Caco-2 (cell line): ENCODE measurements at regions not wholly inside any gene's neighbourhood (a gene's known extent, or its start where the extent isn't known, plus 50 kb on each side); places are given as distances from the start of the nearest gene placed in this dataset.

Source experiments
- BruUV-seq: library from RNA; stranded (reverse); fragments of 400-500 nt; replicated peaks from 2 replicates; lab custom pipeline; 2021; lab: Mats Ljungman, UMichigan
- CTCF ChIA-PET: fragments of 300-600 bp; sonication (Branson Sonifier 250); formaldehyde crosslinking; loops from one replicate; lab custom pipeline; 2022; ENCODE audit warnings: antibody characterized with exemption; lab: Charles Lee
- POLR2A ChIA-PET: fragments of 300-600 bp; sonication (Branson Sonifier 250); formaldehyde crosslinking; loops from one replicate; lab custom pipeline; 2022; ENCODE audit warnings: antibody characterized with exemption; lab: Charles Lee
- DNase-seq, 2 experiments: peaks; one replicate each; pipeline versions ENCODE4 v3.0.0 to v3.0.0-alpha.2; 2020 to 2022
- H3K27me3 ChIP-seq: replicated peaks from 2 replicates; pipeline ENCODE4 v1.6.0; 2011; ENCODE audit warnings: low read length; ENCODE audit not compliant: control insufficient read depth, insufficient read depth
- H3K36me3 ChIP-seq: 2 replicates; pipeline ENCODE4 v1.5.1; 2011; ENCODE audit warnings: low read length; ENCODE audit not compliant: control insufficient read depth, insufficient read depth
- H3K4me1 ChIP-seq: fragments of 250-450 bp; sonication (Bioruptor Pico); 2 replicates; pipeline ENCODE4 v1.5.1; 2020; ENCODE audit warnings: mild to moderate bottlenecking
- H3K4me3 ChIP-seq: 2 replicates; pipeline ENCODE4 v1.5.1; 2011; ENCODE audit warnings: low read depth, mild to moderate bottlenecking, control low read depth, low read length
- H3K9me3 ChIP-seq: fragments of 250-450 bp; sonication (Bioruptor Pico); 2 replicates; pipeline ENCODE4 v1.5.1; 2020; ENCODE audit warnings: mild to moderate bottlenecking, moderate library complexity
- H3K27ac Mint-ChIP-seq: one replicate; pipeline ENCODE4 v1.8.0; 2022; ENCODE audit warnings: mixed read lengths; ENCODE audit not compliant: unreplicated experiment
- H3K27me3 Mint-ChIP-seq: one replicate; pipeline ENCODE4 v1.8.0; 2022; ENCODE audit warnings: mixed read lengths; ENCODE audit not compliant: insufficient read depth, unreplicated experiment
- H3K36me3 Mint-ChIP-seq: one replicate; pipeline ENCODE4 v1.8.0; 2022; ENCODE audit warnings: mild to moderate bottlenecking, mixed read lengths; ENCODE audit not compliant: insufficient read depth, unreplicated experiment
- H3K4me1 Mint-ChIP-seq: one replicate; pipeline ENCODE4 v1.8.0; 2022; ENCODE audit warnings: low read depth, mixed read lengths; ENCODE audit not compliant: unreplicated experiment
- H3K4me3 Mint-ChIP-seq: one replicate; pipeline ENCODE4 v1.8.0; 2022; ENCODE audit warnings: mild to moderate bottlenecking, moderate library complexity, mixed read lengths; ENCODE audit not compliant: unreplicated experiment
- H3K9me3 Mint-ChIP-seq: one replicate; pipeline ENCODE4 v1.8.0; 2022; ENCODE audit warnings: mixed read lengths; ENCODE audit not compliant: unreplicated experiment
- intact Hi-C: fragments of 100-400 bp; cut with micrococcal nuclease; formaldehyde crosslinking; loops from one replicate; pipeline ENCODE4 v1.10.0; 2022; ENCODE audit not compliant: unreplicated experiment
- TF ChIP-seq, protein P1 (sequence below), 2 experiments: fragments of 200-600 bp in 1 of 2; IDR thresholded peaks; 1 replicate in 1 of 2; 2 replicates in 1 of 2; pipeline versions ENCODE4 v1.5.1 to v1.8.0; 2011 to 2022; ENCODE audit warnings: antibody characterized with exemption in 1 of 2, control low read depth in 1 of 2, inconsistent platforms in 1 of 2, low read depth in 1 of 2, low read length in 1 of 2, mild to moderate bottlenecking in 1 of 2, moderate library complexity in 1 of 2; ENCODE audit not compliant: insufficient read depth in 1 of 2, severe bottlenecking in 1 of 2, unreplicated experiment in 1 of 2

- no peaks in the 10 kb centered on the region for H3K9me3 Mint-ChIP-seq
- no TSS peak for BruUV-seq
- Histone ChIP-seq H3K9me3 (no peaks in the 10 kb centered on the region), H3K27me3 (no peaks in the 10 kb centered on the region), H3K4me3 (no peak overlapping the region), H3K36me3 (no peaks in the 10 kb centered on the region), H3K4me1 (no peaks in the 10 kb centered on the region)
- DNase-seq, result no peak
- no peaks in the 10 kb centered on the region for H3K36me3 Mint-ChIP-seq
- no peaks in the 10 kb centered on the region for H3K27me3 Mint-ChIP-seq
- intact Hi-C loops, result no loop called here
- no peak overlapping the region for H3K4me3 Mint-ChIP-seq
- POLR2A ChIA-PET, result no interaction called here
- TF ChIP-seq, protein P1, sequence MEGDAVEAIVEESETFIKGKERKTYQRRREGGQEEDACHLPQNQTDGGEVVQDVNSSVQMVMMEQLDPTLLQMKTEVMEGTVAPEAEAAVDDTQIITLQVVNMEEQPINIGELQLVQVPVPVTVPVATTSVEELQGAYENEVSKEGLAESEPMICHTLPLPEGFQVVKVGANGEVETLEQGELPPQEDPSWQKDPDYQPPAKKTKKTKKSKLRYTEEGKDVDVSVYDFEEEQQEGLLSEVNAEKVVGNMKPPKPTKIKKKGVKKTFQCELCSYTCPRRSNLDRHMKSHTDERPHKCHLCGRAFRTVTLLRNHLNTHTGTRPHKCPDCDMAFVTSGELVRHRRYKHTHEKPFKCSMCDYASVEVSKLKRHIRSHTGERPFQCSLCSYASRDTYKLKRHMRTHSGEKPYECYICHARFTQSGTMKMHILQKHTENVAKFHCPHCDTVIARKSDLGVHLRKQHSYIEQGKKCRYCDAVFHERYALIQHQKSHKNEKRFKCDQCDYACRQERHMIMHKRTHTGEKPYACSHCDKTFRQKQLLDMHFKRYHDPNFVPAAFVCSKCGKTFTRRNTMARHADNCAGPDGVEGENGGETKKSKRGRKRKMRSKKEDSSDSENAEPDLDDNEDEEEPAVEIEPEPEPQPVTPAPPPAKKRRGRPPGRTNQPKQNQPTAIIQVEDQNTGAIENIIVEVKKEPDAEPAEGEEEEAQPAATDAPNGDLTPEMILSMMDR (IDR thresholded peaks at IDR 0.05; ENCODE audit: insufficient read depth in 1 of 2, low read depth in 1 of 2, low read length in 1 of 2, severe bottlenecking in 1 of 2, unreplicated experiment in 1 of 2), result no peak
- no peaks in the 10 kb centered on the region for H3K4me1 Mint-ChIP-seq
- CTCF ChIA-PET, result no interaction called here
- H3K27ac Mint-ChIP-seq, result no peak overlapping the region
Measured at GRCh38 chr13:90246687-90247345, 1100.7 kb upstream of the MIR17HG start.

DNA sequence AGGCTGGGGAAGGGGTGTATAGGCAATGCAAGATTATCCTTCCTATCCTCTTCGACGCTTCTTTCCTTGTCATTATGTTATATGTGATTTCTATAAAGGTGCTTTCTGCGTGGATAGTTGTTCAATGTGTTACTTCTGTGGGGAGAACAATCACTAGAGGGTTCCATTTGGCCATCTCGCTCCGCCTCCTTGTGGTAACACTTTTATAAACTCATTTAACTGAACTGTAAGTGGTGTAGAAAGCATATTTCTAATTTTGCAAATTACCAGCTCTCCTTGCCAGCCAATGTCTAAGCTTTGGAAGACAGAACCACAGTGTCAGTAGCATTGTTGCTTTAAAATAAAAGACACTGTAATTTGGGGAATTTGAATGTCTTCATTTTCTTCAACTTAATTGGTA, 1093.7 kb upstream of the MIR17HG start:
- no peak overlapping the region for H3K4me3 ChIP-seq
- POLR2A ChIA-PET, result no interaction called here
- no peaks in the 10 kb centered on the region for H3K9me3 ChIP-seq
- peaks cover 3% of the 10 kb centered on the region for H3K27me3 Mint-ChIP-seq
- CTCF ChIA-PET, result no interaction called here
- no peak overlapping the region for H3K27ac Mint-ChIP-seq
- no peaks in the 10 kb centered on the region for H3K36me3 Mint-ChIP-seq
- no peak overlapping the region for H3K4me3 Mint-ChIP-seq
- DNase-seq, result no peak
- H3K36me3 ChIP-seq, result no peaks in the 10 kb centered on the region
- no peaks in the 10 kb centered on the region for H3K27me3 ChIP-seq
- H3K9me3 Mint-ChIP-seq, result no peaks in the 10 kb centered on the region
- TF ChIP-seq, protein P1 (IDR thresholded peaks at IDR 0.05; ENCODE audit: insufficient read depth in 1 of 2, low read depth in 1 of 2, low read length in 1 of 2, severe bottlenecking in 1 of 2, unreplicated experiment in 1 of 2), result no peak
- no TSS peak for BruUV-seq
- no peaks in the 10 kb centered on the region for H3K4me1 Mint-ChIP-seq
- intact Hi-C loops, result no loop called here
- H3K4me1 ChIP-seq, result no peaks in the 10 kb centered on the region

DNA sequence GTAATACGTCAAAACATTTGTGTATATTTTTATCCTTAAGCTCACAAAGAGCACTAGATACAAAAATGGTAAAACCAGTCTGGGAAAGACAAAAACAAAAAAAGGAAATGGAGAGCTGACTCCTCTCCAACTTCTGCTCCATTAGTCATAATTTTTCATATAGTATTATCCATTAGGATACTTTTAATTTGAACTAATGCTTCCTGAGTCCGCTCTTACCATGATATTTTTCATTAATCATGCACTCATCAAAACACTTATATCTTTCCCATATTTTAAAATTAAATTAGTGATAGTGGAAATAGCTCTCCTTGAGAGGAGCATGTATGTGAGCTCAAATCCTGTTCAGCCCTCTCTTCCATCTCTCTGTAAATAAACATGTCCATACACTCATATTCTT, 1093.0 kb upstream of the MIR17HG start:
- Mint-ChIP-seq H3K9me3 (no peaks in the 10 kb centered on the region), H3K27ac (no peak overlapping the region), H3K36me3 (no peaks in the 10 kb centered on the region), H3K4me3 (no peak overlapping the region), H3K4me1 (no peaks in the 10 kb centered on the region), H3K27me3 (peaks cover 3% of the 10 kb centered on the region)
- BruUV-seq, result no TSS peak
- H3K9me3 ChIP-seq, result no peaks in the 10 kb centered on the region
- POLR2A ChIA-PET, result interaction anchor here (0.6 kb wide), 1 partner anchor 67 kb away, joined by 5 read pairs; no protein-coding TSS in a partner anchor
- H3K4me1 ChIP-seq, result no peaks in the 10 kb centered on the region
- intact Hi-C loops, result no loop called here
- TF ChIP-seq, protein P1 (IDR thresholded peaks at IDR 0.05; ENCODE audit: insufficient read depth in 1 of 2, low read depth in 1 of 2, low read length in 1 of 2, severe bottlenecking in 1 of 2, unreplicated experiment in 1 of 2), result no peak
- H3K36me3 ChIP-seq, result no peaks in the 10 kb centered on the region
- H3K27me3 ChIP-seq, result no peaks in the 10 kb centered on the region
- no peak for DNase-seq
- H3K4me3 ChIP-seq, result no peak overlapping the region
- CTCF ChIA-PET, result no interaction called here
